ENCODE measurements at regions not wholly inside any gene's neighbourhood (a gene's known extent, or its start where the extent isn't known, plus 50 kb on each side); places are given as distances from the start of the nearest gene placed in this dataset.

DNA sequence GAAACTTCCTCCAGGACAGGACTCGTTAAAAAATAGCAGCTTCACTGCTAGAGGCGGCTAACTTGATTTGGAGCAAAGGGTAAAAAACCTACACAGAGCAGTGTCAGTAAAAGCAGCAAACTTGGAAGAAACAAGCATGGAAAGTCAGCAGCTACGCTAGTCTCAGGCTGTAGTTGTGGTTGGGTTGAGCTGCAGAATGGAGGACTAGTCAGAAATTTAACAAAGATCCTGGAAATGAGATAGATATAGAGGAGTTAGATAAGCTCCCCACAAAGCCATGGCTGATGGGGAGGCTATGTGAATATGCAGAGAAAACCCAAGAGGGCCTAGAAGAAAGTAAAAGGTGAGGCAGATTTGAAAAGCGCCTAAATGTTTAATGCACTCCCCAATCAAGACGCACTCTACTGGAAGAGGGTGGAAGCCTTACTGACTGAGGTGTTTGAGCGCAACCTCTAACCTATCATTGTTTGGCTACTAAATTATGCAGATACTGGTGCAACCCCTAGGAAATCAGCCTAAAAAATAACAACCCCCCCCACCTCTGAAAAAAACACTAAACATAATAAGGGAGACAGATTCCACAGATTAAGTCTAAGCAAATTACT is 99.7 kb upstream of the TMEM168 start:
- H3K9me2 ChIP-seq: no peaks in the 10 kb centered on the region
- CTCF ChIA-PET: interaction anchor here (0.9 to 2.0 kb wide), 3 partner anchors 10 to 20 kb away, joined by 4 to 7 read pairs (median 4); no protein-coding TSS in a partner anchor
- H4K20me1 ChIP-seq (ENCODE audit: insufficient read depth): no peaks in the 10 kb centered on the region
- H3K4me3 ChIP-seq (ENCODE audit: low read depth in 2 of 2, low read length in 1 of 2): no peak overlapping the region
- H3K4me2 ChIP-seq: no peak overlapping the region
- peaks cover 3% of the 10 kb centered on the region for H3F3A ChIP-seq (replicated peaks; ENCODE audit: insufficient read depth)
- no peaks in the 10 kb centered on the region for H3K27me3 ChIP-seq (ENCODE audit: insufficient read depth)
- WGBS (ENCODE audit: low lambda C conversion rate): 94% methylated on average over 6 of the region's 6 CpGs
- H3K9me3 ChIP-seq: no peaks in the 10 kb centered on the region
- H3K27ac ChIP-seq (ENCODE audit: low read depth in 2 of 2, low read length in 1 of 2): no peak overlapping the region
- H3K4me1 ChIP-seq (ENCODE audit: control insufficient read depth in 1 of 2, insufficient read depth in 2 of 2, low read depth in 1 of 2, low read length in 1 of 2): no peaks in the 10 kb centered on the region; a peak in 1 of 4 replicates
- H3K9ac ChIP-seq: no peak overlapping the region
- DNase-seq: no peak
- H2AFZ ChIP-seq (ENCODE audit: low read depth): no peak overlapping the region
- TF ChIP-seq RAD21 (IDR thresholded peaks at IDR 0.05; ENCODE audit: low read length) (no peak), GATA2 (CRISPR knock-in tag; IDR thresholded peaks at IDR 0.05) (no peak), TEAD4 (IDR thresholded peaks at IDR 0.05; ENCODE audit: borderline replicate concordance, insufficient read depth) (no peak), YY1 (IDR thresholded peaks at IDR 0.05; ENCODE audit: low read depth) (no peak), RCOR1 (IDR thresholded peaks at IDR 0.05; ENCODE audit: low read length) (no peak), FOXM1 (IDR thresholded peaks at IDR 0.05; ENCODE audit: low read depth) (no peak), EZH2phosphoT487 (IDR thresholded peaks at IDR 0.05; ENCODE audit: borderline replicate concordance, low read depth) (no peak), NFIC (IDR thresholded peaks at IDR 0.05; ENCODE audit: borderline replicate concordance) (no peak), JUND (IDR thresholded peaks at IDR 0.05) (no peak), FOXJ3 (CRISPR knock-in tag; IDR thresholded peaks at IDR 0.05) (no peak), EP300 (IDR thresholded peaks at IDR 0.05; ENCODE audit: borderline replicate concordance in 1 of 2, low read depth in 1 of 2, low read length in 1 of 2) (no peak), GABPA (IDR thresholded peaks at IDR 0.05; ENCODE audit: low read depth) (no peak), NRF1 (IDR thresholded peaks at IDR 0.05; ENCODE audit: low read depth, low read length) (no peak), RXRA (IDR thresholded peaks at IDR 0.05; ENCODE audit: borderline replicate concordance, low read depth) (no peak), CHD2 (IDR thresholded peaks at IDR 0.05; ENCODE audit: low read length, partially characterized antibody) (no peak), SMC3 (IDR thresholded peaks at IDR 0.05; ENCODE audit: low read depth, low read length) (no peak)
- TF ChIP-seq, protein P1, sequence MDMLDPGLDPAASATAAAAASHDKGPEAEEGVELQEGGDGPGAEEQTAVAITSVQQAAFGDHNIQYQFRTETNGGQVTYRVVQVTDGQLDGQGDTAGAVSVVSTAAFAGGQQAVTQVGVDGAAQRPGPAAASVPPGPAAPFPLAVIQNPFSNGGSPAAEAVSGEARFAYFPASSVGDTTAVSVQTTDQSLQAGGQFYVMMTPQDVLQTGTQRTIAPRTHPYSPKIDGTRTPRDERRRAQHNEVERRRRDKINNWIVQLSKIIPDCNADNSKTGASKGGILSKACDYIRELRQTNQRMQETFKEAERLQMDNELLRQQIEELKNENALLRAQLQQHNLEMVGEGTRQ (IDR thresholded peaks at IDR 0.05; ENCODE audit: borderline replicate concordance, low read depth, low read length): no peak
- TF ChIP-seq, protein P2, sequence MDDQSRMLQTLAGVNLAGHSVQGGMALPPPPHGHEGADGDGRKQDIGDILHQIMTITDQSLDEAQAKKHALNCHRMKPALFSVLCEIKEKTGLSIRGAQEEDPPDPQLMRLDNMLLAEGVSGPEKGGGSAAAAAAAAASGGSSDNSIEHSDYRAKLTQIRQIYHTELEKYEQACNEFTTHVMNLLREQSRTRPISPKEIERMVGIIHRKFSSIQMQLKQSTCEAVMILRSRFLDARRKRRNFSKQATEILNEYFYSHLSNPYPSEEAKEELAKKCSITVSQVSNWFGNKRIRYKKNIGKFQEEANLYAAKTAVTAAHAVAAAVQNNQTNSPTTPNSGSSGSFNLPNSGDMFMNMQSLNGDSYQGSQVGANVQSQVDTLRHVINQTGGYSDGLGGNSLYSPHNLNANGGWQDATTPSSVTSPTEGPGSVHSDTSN (IDR thresholded peaks at IDR 0.05): no peak
- TF ChIP-seq, protein P3, sequence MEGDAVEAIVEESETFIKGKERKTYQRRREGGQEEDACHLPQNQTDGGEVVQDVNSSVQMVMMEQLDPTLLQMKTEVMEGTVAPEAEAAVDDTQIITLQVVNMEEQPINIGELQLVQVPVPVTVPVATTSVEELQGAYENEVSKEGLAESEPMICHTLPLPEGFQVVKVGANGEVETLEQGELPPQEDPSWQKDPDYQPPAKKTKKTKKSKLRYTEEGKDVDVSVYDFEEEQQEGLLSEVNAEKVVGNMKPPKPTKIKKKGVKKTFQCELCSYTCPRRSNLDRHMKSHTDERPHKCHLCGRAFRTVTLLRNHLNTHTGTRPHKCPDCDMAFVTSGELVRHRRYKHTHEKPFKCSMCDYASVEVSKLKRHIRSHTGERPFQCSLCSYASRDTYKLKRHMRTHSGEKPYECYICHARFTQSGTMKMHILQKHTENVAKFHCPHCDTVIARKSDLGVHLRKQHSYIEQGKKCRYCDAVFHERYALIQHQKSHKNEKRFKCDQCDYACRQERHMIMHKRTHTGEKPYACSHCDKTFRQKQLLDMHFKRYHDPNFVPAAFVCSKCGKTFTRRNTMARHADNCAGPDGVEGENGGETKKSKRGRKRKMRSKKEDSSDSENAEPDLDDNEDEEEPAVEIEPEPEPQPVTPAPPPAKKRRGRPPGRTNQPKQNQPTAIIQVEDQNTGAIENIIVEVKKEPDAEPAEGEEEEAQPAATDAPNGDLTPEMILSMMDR (IDR thresholded peaks at IDR 0.05): no peak
- H3K79me2 ChIP-seq (ENCODE audit: insufficient read depth): no peaks in the 10 kb centered on the region
- H3K36me3 ChIP-seq (replicated peaks in 1 of 2; ENCODE audit: control insufficient read depth in 1 of 2, insufficient read depth in 2 of 2, low read length in 1 of 2): peaks cover 16 to 25% of the 10 kb centered on the region in 2 experiments
- POLR2A ChIA-PET: no interaction called here

Measured in SK-N-SH (cell line).